Liver (tissue), 7 donors: ENCODE measurements at regions not wholly inside any gene's neighbourhood (a gene's known extent, or its start where the extent isn't known, plus 50 kb on each side); places are given as distances from the start of the nearest gene placed in this dataset.

ENCODE experiments used
- DNase-seq: peaks from one replicate; pipeline ENCODE4 v3.0.0-alpha.2; 2017; ENCODE audit warnings: low spot score
- H3K27ac ChIP-seq, 2 donors: one replicate each; pipeline ENCODE4 v1.7.0; 2013; ENCODE audit warnings: inconsistent platforms in 2 of 2, low read length in 2 of 2, control low read depth in 1 of 2, low read depth in 1 of 2, mild to moderate bottlenecking in 1 of 2
- H3K27me3 ChIP-seq, 4 donors: one replicate each; pipeline versions ENCODE4 v1.6.1 to v1.7.0; 2013; ENCODE audit warnings: low read length in 3 of 4, inconsistent platforms in 1 of 4, mild to moderate bottlenecking in 1 of 4, moderate library complexity in 1 of 4; ENCODE audit not compliant: control insufficient read depth in 4 of 4, insufficient read depth in 4 of 4
- H3K36me3 ChIP-seq, 4 donors: one replicate each; pipeline versions ENCODE4 v1.6.1 to v1.7.0; 2013; ENCODE audit warnings: low read length in 3 of 4, mild to moderate bottlenecking in 3 of 4, low read depth in 1 of 4, moderate library complexity in 1 of 4; ENCODE audit not compliant: control insufficient read depth in 4 of 4, insufficient read depth in 3 of 4
- H3K4me1 ChIP-seq, 4 donors: one replicate each; pipeline versions ENCODE4 v1.6.1 to v1.7.0; 2013; ENCODE audit warnings: low read length in 3 of 4, mild to moderate bottlenecking in 3 of 4, moderate library complexity in 1 of 4; ENCODE audit not compliant: control insufficient read depth in 4 of 4, insufficient read depth in 4 of 4
- H3K4me3 ChIP-seq, 3 donors: one replicate each; pipeline versions ENCODE4 v1.6.1 to v1.7.0; 2013; ENCODE audit warnings: low read length in 3 of 3, control low read depth in 1 of 3, low read depth in 1 of 3, mild to moderate bottlenecking in 1 of 3
- H3K9ac ChIP-seq, 2 donors: one replicate each; pipeline ENCODE4 v1.7.0; 2013; ENCODE audit warnings: low read length in 2 of 2, mild to moderate bottlenecking in 2 of 2, moderate library complexity in 2 of 2, control low read depth in 1 of 2, low read depth in 1 of 2
- H3K9me3 ChIP-seq, 4 donors: one replicate each; pipeline versions ENCODE4 v1.6.1 to v1.7.0; 2013; ENCODE audit warnings: low read length in 3 of 4; ENCODE audit not compliant: control insufficient read depth in 4 of 4
- ATF3 ChIP-seq: IDR thresholded peaks from 2 replicates; pipeline ENCODE4 v1.6.1; 2016; ENCODE audit warnings: antibody characterized with exemption
- EGR1 ChIP-seq, 2 donors: IDR thresholded peaks; 2 replicates each; pipeline ENCODE4 v1.6.1; 2016 to 2018; ENCODE audit warnings: antibody characterized with exemption in 2 of 2, low read depth in 2 of 2
- FOXA1 ChIP-seq: IDR thresholded peaks from 2 replicates; pipeline ENCODE4 v1.6.1; 2016; ENCODE audit warnings: antibody characterized with exemption
- FOXA2 ChIP-seq: IDR thresholded peaks from 2 replicates; pipeline ENCODE4 v1.6.1; 2016; ENCODE audit warnings: antibody characterized with exemption
- GABPA ChIP-seq, 2 donors: IDR thresholded peaks in 1 of 2; conservative IDR thresholded peaks in 1 of 2; 2 replicates each; pipeline ENCODE4 v1.6.1; 2016; ENCODE audit warnings: antibody characterized with exemption in 2 of 2, mild to moderate bottlenecking in 1 of 2, moderate library complexity in 1 of 2
- HNF4A ChIP-seq, 2 donors: conservative IDR thresholded peaks; 2 replicates each; pipeline ENCODE4 v1.6.1; 2016; ENCODE audit warnings: antibody characterized with exemption in 2 of 2, mild to moderate bottlenecking in 2 of 2
- HNF4G ChIP-seq: IDR thresholded peaks from 2 replicates; pipeline ENCODE4 v1.6.1; 2016; ENCODE audit warnings: antibody characterized with exemption
- JUND ChIP-seq, 2 donors: IDR thresholded peaks; 2 replicates each; pipeline ENCODE4 v1.6.1; 2016; ENCODE audit warnings: antibody characterized with exemption in 2 of 2
- MAX ChIP-seq: IDR thresholded peaks from 2 replicates; pipeline ENCODE4 v1.6.1; 2016; ENCODE audit warnings: antibody characterized with exemption
- RAD21 ChIP-seq, 2 donors: IDR thresholded peaks; 2 replicates each; pipeline ENCODE4 v1.6.1; 2016; ENCODE audit warnings: antibody characterized with exemption in 2 of 2, mild to moderate bottlenecking in 2 of 2
- REST ChIP-seq: IDR thresholded peaks from 2 replicates; pipeline ENCODE4 v1.6.1; 2016; ENCODE audit warnings: antibody characterized with exemption, mild to moderate bottlenecking
- RXRA ChIP-seq, 2 donors: IDR thresholded peaks; 2 replicates each; pipeline ENCODE4 v1.6.1; 2017 to 2018; ENCODE audit warnings: antibody characterized with exemption in 2 of 2, mild to moderate bottlenecking in 1 of 2
- SP1 ChIP-seq: IDR thresholded peaks from 2 replicates; pipeline ENCODE4 v1.6.1; 2018; ENCODE audit warnings: antibody characterized with exemption, mild to moderate bottlenecking
- TAF1 ChIP-seq: conservative IDR thresholded peaks from 2 replicates; pipeline ENCODE4 v1.6.1; 2016; ENCODE audit warnings: antibody characterized with exemption, mild to moderate bottlenecking
- ZBTB33 ChIP-seq: IDR thresholded peaks from 2 replicates; pipeline ENCODE4 v1.6.1; 2016; ENCODE audit warnings: antibody characterized with exemption
- WGBS: extraction: QIAGEN DNeasy Blood & Tissue Kit; methylation state at CpG from one replicate; pipeline ENCODE4 v1.1.7; 2013; 5-methylcytosine and 5-hydroxymethylcytosine counted together
- donor health status: healthy.
- donor health status: healthy.
- donor health status: healthy.
- donor health status: healthy.

GRCh38 chr6:4189249-4189648 is 53.9 kb upstream of the ECI2 start (continued):
- TF ChIP-seq REST = no peak
- no peak for TF ChIP-seq JUND (IDR thresholded peaks at IDR 0.05)
- TF ChIP-seq RAD21 (IDR thresholded peaks at IDR 0.05) = no peak
- TF ChIP-seq FOXA2 = no peak
- TF ChIP-seq EGR1 (IDR thresholded peaks at IDR 0.05; ENCODE audit: low read depth in 2 of 2) = no peak
- TF ChIP-seq GABPA (IDR thresholded peaks at IDR 0.05 in 1 of 2, conservative IDR thresholded peaks at IDR 0.05 in 1 of 2) = no peak
- TF ChIP-seq ATF3 = no peak
- TF ChIP-seq RXRA (IDR thresholded peaks at IDR 0.05) = no peak

- Histone ChIP-seq H3K27ac (no peak overlapping the region), H3K9ac (no peak overlapping the region), H3K27me3 (no peaks in the 10 kb centered on the region), H3K4me1 (no peaks in the 10 kb centered on the region), H3K4me3 (no peak overlapping the region), H3K36me3 (no peaks in the 10 kb centered on the region), H3K9me3 (no peaks in the 10 kb centered on the region)
- TF ChIP-seq MAX (no peak), ZBTB33 (no peak), RXRA (IDR thresholded peaks at IDR 0.05) (no peak), FOXA2 (no peak), TAF1 (no peak), ATF3 (no peak), RAD21 (IDR thresholded peaks at IDR 0.05) (no peak), HNF4G (no peak), HNF4A (conservative IDR thresholded peaks at IDR 0.05) (no peak), FOXA1 (no peak)
- DNase-seq = no peak
- WGBS = 93% methylated on average over 25 of the region's 25 CpGs
Measured at GRCh38 chr6:4188801-4189200, 53.4 kb upstream of the ECI2 start.

GRCh38 chr6:4187480-4187879 is 52.1 kb upstream of the ECI2 start:
- H3K9me3 ChIP-seq = no peaks in the 10 kb centered on the region
- TF ChIP-seq JUND (IDR thresholded peaks at IDR 0.05) (no peak), SP1 (no peak), MAX (no peak), FOXA2 (no peak)
- no peaks in the 10 kb centered on the region for H3K36me3 ChIP-seq
- no peak for DNase-seq
- 77% methylated on average over 2 of the region's 2 CpGs for WGBS
- no peaks in the 10 kb centered on the region for H3K4me1 ChIP-seq
- H3K4me3 ChIP-seq = no peak overlapping the region
- H3K9ac ChIP-seq = no peak overlapping the region
- H3K27ac ChIP-seq = no peak overlapping the region
- no peaks in the 10 kb centered on the region for H3K27me3 ChIP-seq
